HEK293T (cell line): ENCODE measurements at regions not wholly inside any gene's neighbourhood (a gene's known extent, or its start where the extent isn't known, plus 50 kb on each side); places are given as distances from the start of the nearest gene placed in this dataset.

Experiments
- CTCF ChIA-PET: fragments of 350-600 bp; formaldehyde crosslinking; extraction: SDS; loops from one replicate; lab custom pipeline; 2021; ENCODE audit warnings: antibody characterized with exemption, inconsistent platforms; lab: Yijun Ruan, JAX
- POLR2A ChIA-PET: fragments of 350-600 bp; formaldehyde crosslinking; extraction: SDS; loops from one replicate; lab custom pipeline; 2020; ENCODE audit warnings: antibody characterized with exemption, inconsistent platforms; lab: Yijun Ruan, JAX
- DNase-seq: peaks from one replicate; pipeline ENCODE4 v3.0.0; 2012; ENCODE audit warnings: mixed read lengths; ENCODE audit errors: extremely low spot score
- ARNT ChIP-seq: fragments of 450-650 bp; IDR thresholded peaks from 2 replicates; pipeline ENCODE4 v1.6.1; 2017; ENCODE audit warnings: mild to moderate bottlenecking
- BHLHE40 ChIP-seq: fragments of 450-650 bp; IDR thresholded peaks from 2 replicates; pipeline ENCODE4 v1.6.1; 2016; ENCODE audit warnings: mild to moderate bottlenecking, moderate library complexity, borderline replicate concordance
- CTBP1 ChIP-seq: fragments of 450-650 bp; IDR thresholded peaks from 2 replicates; pipeline ENCODE4 v1.6.1; 2016; ENCODE audit warnings: borderline replicate concordance
- ELF4 ChIP-seq: fragments of 450-650 bp; IDR thresholded peaks from 2 replicates; pipeline ENCODE4 v1.6.1; 2017; ENCODE audit warnings: antibody characterized with exemption
- FOXA1 ChIP-seq: fragments of 450-650 bp; IDR thresholded peaks from 2 replicates; pipeline ENCODE4 v1.6.1; 2016; ENCODE audit warnings: mild to moderate bottlenecking
- FOXK2 ChIP-seq: fragments of 450-650 bp; IDR thresholded peaks from 2 replicates; pipeline ENCODE4 v1.6.1; 2016; ENCODE audit warnings: mild to moderate bottlenecking
- FOXM1 ChIP-seq: fragments of 450-650 bp; IDR thresholded peaks from 2 replicates; pipeline ENCODE4 v1.6.1; 2017; ENCODE audit warnings: mild to moderate bottlenecking, borderline replicate concordance
- HDGF ChIP-seq: fragments of 450-650 bp; IDR thresholded peaks from 2 replicates; pipeline ENCODE4 v1.6.1; 2017; ENCODE audit warnings: antibody characterized with exemption, borderline replicate concordance
- L3MBTL2 ChIP-seq: fragments of 450-650 bp; conservative IDR thresholded peaks from 2 replicates; pipeline ENCODE4 v1.6.1; 2016; ENCODE audit warnings: mild to moderate bottlenecking
- LEF1 ChIP-seq: fragments of 450-650 bp; IDR thresholded peaks from 2 replicates; pipeline ENCODE4 v1.6.1; 2017; ENCODE audit warnings: mild to moderate bottlenecking, borderline replicate concordance
- NFRKB ChIP-seq: fragments of 450-650 bp; IDR thresholded peaks from 2 replicates; pipeline ENCODE4 v1.6.1; 2016; ENCODE audit warnings: mild to moderate bottlenecking, moderate library complexity
- PKNOX1 ChIP-seq: fragments of 450-650 bp; IDR thresholded peaks from 2 replicates; pipeline ENCODE4 v1.6.1; 2016
- SP1 ChIP-seq: fragments of 450-650 bp; IDR thresholded peaks from 2 replicates; pipeline ENCODE4 v1.6.1; 2017
- SUZ12 ChIP-seq: fragments of 450-650 bp; IDR thresholded peaks from 2 replicates; pipeline ENCODE4 v1.6.1; 2016; ENCODE audit warnings: mild to moderate bottlenecking
- TARDBP ChIP-seq: fragments of 450-650 bp; IDR thresholded peaks from 2 replicates; pipeline ENCODE4 v1.6.1; 2016
- ZNF384 ChIP-seq: fragments of 450-650 bp; IDR thresholded peaks from 2 replicates; pipeline ENCODE4 v1.6.1; 2016

- TF ChIP-seq LEF1 = no peak
- TF ChIP-seq ARNT = no peak
- TF ChIP-seq HDGF = no peak
- no peak for TF ChIP-seq FOXK2
- no peak for TF ChIP-seq BHLHE40
- TF ChIP-seq SUZ12 = no peak
- no peak for TF ChIP-seq TARDBP
- TF ChIP-seq ELF4 = no peak
- no peak for TF ChIP-seq FOXA1
- TF ChIP-seq PKNOX1 = no peak
- no peak for TF ChIP-seq CTBP1
- TF ChIP-seq NFRKB = no peak
- TF ChIP-seq ZNF384 = no peak
- TF ChIP-seq L3MBTL2 = no peak
- no peak for TF ChIP-seq SP1
- no peak for TF ChIP-seq FOXM1
- ChIA-PET POLR2A (no interaction called here), CTCF (no interaction called here)
- no peak for DNase-seq
Measured at GRCh38 chr2:8491296-8492027, 190.4 kb upstream of the ID2 start.

- CTCF ChIA-PET = interaction anchor here (0.6 kb wide), 1 partner anchor 305 kb away, joined by 3 read pairs; no protein-coding TSS in a partner anchor
- TF ChIP-seq FOXA1 (no peak), CTBP1 (no peak), LEF1 (no peak), ARNT (no peak), NFRKB (no peak), ELF4 (no peak), HDGF (no peak), FOXK2 (no peak), PKNOX1 (no peak), L3MBTL2 (no peak)
- no peak for DNase-seq
- POLR2A ChIA-PET = no interaction called here
Measured at GRCh38 chr2:8494151-8494550, 187.7 kb upstream of the ID2 start.

- DNase-seq = no peak
- TF ChIP-seq L3MBTL2 = no peak
- TF ChIP-seq PKNOX1 = no peak
- TF ChIP-seq HDGF = no peak
- no peak for TF ChIP-seq FOXA1
- no peak for TF ChIP-seq ARNT
- no peak for TF ChIP-seq LEF1
- no peak for TF ChIP-seq FOXK2
- TF ChIP-seq FOXM1 = no peak
- TF ChIP-seq ELF4 = no peak
- CTCF ChIA-PET = no interaction called here
- POLR2A ChIA-PET = no interaction called here
Measured at GRCh38 chr2:8494589-8494988, 187.3 kb upstream of the ID2 start.

GRCh38 chr2:8495189-8495989, 186.5 kb upstream of the ID2 start:
- TF ChIP-seq ZNF384 (no peak), NFRKB (no peak), ELF4 (no peak), L3MBTL2 (no peak), FOXA1 (no peak), ARNT (no peak), HDGF (no peak), TARDBP (no peak), FOXK2 (no peak), SP1 (no peak), BHLHE40 (no peak), SUZ12 (no peak), LEF1 (no peak), CTBP1 (no peak)
- ChIA-PET CTCF (no interaction called here), POLR2A (no interaction called here)
- DNase-seq = no peak

- POLR2A ChIA-PET = no interaction called here
- DNase-seq = no peak
- TF ChIP-seq LEF1 (no peak), FOXM1 (no peak), L3MBTL2 (no peak), FOXA1 (no peak), ARNT (no peak)
- CTCF ChIA-PET = no interaction called here
Measured at GRCh38 chr2:8496079-8496478, 185.8 kb upstream of the ID2 start.

GRCh38 chr2:8496617-8497016, 185.2 kb upstream of the ID2 start:
- no peak for DNase-seq
- POLR2A ChIA-PET = no interaction called here
- CTCF ChIA-PET = no interaction called here
- no peak for TF ChIP-seq CTBP1
- TF ChIP-seq HDGF = no peak
